ENCODE measurements at regions not wholly inside any gene's neighbourhood (a gene's known extent, or its start where the extent isn't known, plus 50 kb on each side); places are given as distances from the start of the nearest gene placed in this dataset.

GRCh38 chr4:62475596-62475995, 1275.5 kb downstream of the ADGRL3 start:
- Mint-ChIP-seq H3K27me3 (no peaks in the 10 kb centered on the region), H3K4me3 (no peak overlapping the region), H3K27ac (no peak overlapping the region), H3K9me3 (peaks cover 2% of the 10 kb centered on the region), H3K4me1 (no peaks in the 10 kb centered on the region), H3K36me3 (ENCODE audit: low read depth) (no peaks in the 10 kb centered on the region)
- ChIA-PET POLR2A (no interaction called here), CTCF (interaction anchor here (0.8 kb wide), 1 partner anchor 54 kb away, joined by 4 read pairs; no protein-coding TSS in a partner anchor)
- no peak for DNase-seq

DNA sequence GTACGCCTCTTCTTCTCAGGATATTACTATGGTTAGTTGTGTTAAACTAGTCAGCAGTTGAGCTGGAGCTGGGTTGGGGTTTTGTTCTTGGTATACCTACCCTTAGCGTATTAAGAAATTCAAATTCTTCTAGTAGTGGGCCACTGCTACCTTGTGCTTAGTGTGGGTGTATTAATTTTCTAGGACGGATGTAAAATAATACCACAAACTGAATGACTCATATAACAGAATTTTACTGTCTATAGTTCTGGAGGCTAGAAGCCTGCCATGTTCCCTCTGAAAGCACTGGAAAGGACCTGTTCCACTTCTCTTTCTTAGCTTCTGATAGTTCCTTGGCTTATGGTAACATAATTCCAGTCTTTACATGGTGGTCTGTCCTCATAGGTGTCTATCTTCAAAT, 1274.7 kb downstream of the ADGRL3 start:
- peaks cover 2% of the 10 kb centered on the region for H3K9me3 Mint-ChIP-seq
- CTCF ChIA-PET, result no interaction called here
- H3K4me1 Mint-ChIP-seq, result no peaks in the 10 kb centered on the region
- no peak overlapping the region for H3K4me3 Mint-ChIP-seq
- DNase-seq, result no peak
- POLR2A ChIA-PET, result no interaction called here
- no peaks in the 10 kb centered on the region for H3K36me3 Mint-ChIP-seq (ENCODE audit: low read depth)
- H3K27ac Mint-ChIP-seq, result no peak overlapping the region
- no peaks in the 10 kb centered on the region for H3K27me3 Mint-ChIP-seq

GRCh38 chr4:62471021-62471420, 1270.9 kb downstream of the ADGRL3 start:
- ChIA-PET CTCF (no interaction called here), POLR2A (no interaction called here)
- DNase-seq, result no peak
- Mint-ChIP-seq H3K4me1 (no peaks in the 10 kb centered on the region), H3K4me3 (no peak overlapping the region), H3K27me3 (no peaks in the 10 kb centered on the region), H3K36me3 (ENCODE audit: low read depth) (no peaks in the 10 kb centered on the region), H3K9me3 (peaks cover 2% of the 10 kb centered on the region), H3K27ac (no peak overlapping the region)

GRCh38 chr4:62470421-62470983, 1270.4 kb downstream of the ADGRL3 start:
- Mint-ChIP-seq H3K4me1 (no peaks in the 10 kb centered on the region), H3K36me3 (ENCODE audit: low read depth) (no peaks in the 10 kb centered on the region), H3K9me3 (peaks cover 2% of the 10 kb centered on the region), H3K27me3 (no peaks in the 10 kb centered on the region), H3K27ac (no peak overlapping the region), H3K4me3 (no peak overlapping the region)
- DNase-seq, result no peak
- CTCF ChIA-PET, result no interaction called here
- POLR2A ChIA-PET, result no interaction called here

GRCh38 chr4:62470020-62470419, 1269.9 kb downstream of the ADGRL3 start:
- DNase-seq, result no peak
- Mint-ChIP-seq H3K36me3 (ENCODE audit: low read depth) (no peaks in the 10 kb centered on the region), H3K27ac (no peak overlapping the region), H3K4me1 (no peaks in the 10 kb centered on the region), H3K9me3 (peaks cover 2% of the 10 kb centered on the region), H3K4me3 (no peak overlapping the region), H3K27me3 (no peaks in the 10 kb centered on the region)
- ChIA-PET CTCF (no interaction called here), POLR2A (no interaction called here)

DNA sequence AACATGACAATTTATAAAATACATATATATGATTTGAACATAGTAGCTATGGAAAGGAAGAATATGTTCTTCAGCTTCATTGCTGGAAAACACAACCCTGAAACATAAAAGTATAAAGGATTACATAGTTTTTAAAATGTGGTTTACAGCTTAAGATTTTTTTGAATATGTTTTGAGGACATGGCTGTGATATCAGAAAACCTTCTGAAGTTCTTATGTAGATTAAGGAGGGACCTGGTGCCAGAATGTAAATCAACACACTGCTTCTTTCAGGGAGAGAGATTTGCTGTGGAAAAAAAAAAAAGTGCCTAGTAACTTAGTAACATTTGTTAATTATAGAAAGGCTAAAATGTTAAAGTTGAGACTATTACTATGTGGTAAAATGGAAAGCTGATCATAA, 1261.8 kb downstream of the ADGRL3 start:
- no peak overlapping the region for H3K27ac Mint-ChIP-seq
- ChIA-PET CTCF (no interaction called here), POLR2A (no interaction called here)
- H3K4me1 Mint-ChIP-seq, result no peaks in the 10 kb centered on the region
- no peaks in the 10 kb centered on the region for H3K27me3 Mint-ChIP-seq
- no peaks in the 10 kb centered on the region for H3K36me3 Mint-ChIP-seq (ENCODE audit: low read depth)
- H3K4me3 Mint-ChIP-seq, result no peak overlapping the region
- DNase-seq, result no peak
- peaks cover 7% of the 10 kb centered on the region for H3K9me3 Mint-ChIP-seq

DNA sequence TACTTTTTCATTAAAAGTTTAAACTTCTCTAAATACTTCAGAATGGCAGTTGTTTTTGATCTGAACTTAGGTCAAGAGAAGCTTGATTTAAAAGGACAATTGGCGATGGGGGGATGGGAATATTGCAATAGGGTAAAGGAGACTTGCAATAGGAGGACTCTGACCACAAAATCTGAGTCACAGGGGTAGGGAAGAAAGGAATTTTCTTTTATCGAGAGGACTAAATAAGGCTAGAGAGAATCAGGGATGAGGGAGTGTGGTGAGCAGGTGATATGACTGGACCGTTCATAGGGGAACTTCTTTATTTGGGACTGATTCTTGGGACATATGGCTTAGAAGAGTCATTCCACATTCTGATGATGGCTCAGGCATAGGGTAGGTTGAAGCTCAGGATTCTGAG, 1260.2 kb downstream of the ADGRL3 start:
- no peak for DNase-seq
- Mint-ChIP-seq H3K27me3 (no peaks in the 10 kb centered on the region), H3K4me3 (no peak overlapping the region), H3K27ac (no peak overlapping the region), H3K9me3 (peaks cover 7% of the 10 kb centered on the region), H3K4me1 (no peaks in the 10 kb centered on the region), H3K36me3 (ENCODE audit: low read depth) (no peaks in the 10 kb centered on the region)
- POLR2A ChIA-PET, result no interaction called here
- CTCF ChIA-PET, result no interaction called here

DNA sequence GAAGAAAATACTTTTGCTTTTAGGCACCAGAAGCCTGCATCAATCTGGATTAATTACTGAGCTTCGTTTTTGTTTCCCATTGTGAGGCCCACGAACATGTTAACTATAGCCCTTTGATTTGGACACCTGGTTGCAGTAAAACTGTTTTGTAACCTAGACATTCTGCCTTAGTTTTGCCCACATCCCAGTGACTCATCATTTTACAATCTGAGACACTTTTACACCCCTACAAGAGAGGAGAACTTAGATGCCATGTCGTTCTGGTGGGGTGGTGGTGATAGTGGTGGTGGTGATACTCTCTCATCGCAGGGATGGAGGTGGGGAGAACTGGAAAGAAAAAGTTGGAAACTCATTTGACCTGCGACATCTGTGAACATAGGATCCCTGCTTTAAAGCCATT, 1257.2 kb downstream of the ADGRL3 start:
- H3K27ac Mint-ChIP-seq, result no peak overlapping the region
- CTCF ChIA-PET, result no interaction called here
- no peaks in the 10 kb centered on the region for H3K27me3 Mint-ChIP-seq
- no peak for DNase-seq
- H3K9me3 Mint-ChIP-seq, result peaks cover 9% of the 10 kb centered on the region
- no peaks in the 10 kb centered on the region for H3K36me3 Mint-ChIP-seq (ENCODE audit: low read depth)
- H3K4me1 Mint-ChIP-seq, result no peaks in the 10 kb centered on the region
- POLR2A ChIA-PET, result no interaction called here
- H3K4me3 Mint-ChIP-seq, result no peak overlapping the region

DNA sequence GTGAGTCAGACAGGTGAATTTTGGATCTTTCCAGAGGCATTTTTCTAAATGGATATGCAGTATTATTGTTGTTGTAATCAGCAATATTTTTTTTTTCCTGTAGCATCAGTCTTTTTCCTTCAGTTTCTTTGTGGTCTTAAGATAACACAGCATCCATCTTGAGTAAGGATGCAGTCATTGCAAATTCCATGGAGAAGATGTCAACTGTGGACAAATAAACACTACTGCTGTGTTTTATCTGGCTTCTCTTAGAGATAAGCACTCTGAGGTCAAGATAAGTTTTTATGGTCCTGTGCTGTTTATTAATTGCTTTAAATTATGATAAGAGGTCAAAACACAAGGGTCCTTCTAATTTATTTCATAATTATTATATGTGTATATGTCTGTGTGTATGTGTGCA, 1255.7 kb downstream of the ADGRL3 start:
- Mint-ChIP-seq H3K4me1 (no peaks in the 10 kb centered on the region), H3K36me3 (ENCODE audit: low read depth) (no peaks in the 10 kb centered on the region), H3K27me3 (no peaks in the 10 kb centered on the region), H3K9me3 (peaks cover 9% of the 10 kb centered on the region), H3K4me3 (no peak overlapping the region), H3K27ac (no peak overlapping the region)
- no peak for DNase-seq
- CTCF ChIA-PET, result no interaction called here
- POLR2A ChIA-PET, result no interaction called here

- Mint-ChIP-seq H3K27me3 (no peaks in the 10 kb centered on the region), H3K4me3 (no peak overlapping the region), H3K9me3 (peaks cover 9% of the 10 kb centered on the region), H3K4me1 (no peaks in the 10 kb centered on the region), H3K36me3 (ENCODE audit: low read depth) (no peaks in the 10 kb centered on the region), H3K27ac (no peak overlapping the region)
- DNase-seq, result no peak
- ChIA-PET POLR2A (no interaction called here), CTCF (no interaction called here)
Observed at GRCh38 chr4:62454535-62454934, 1254.4 kb downstream of the ADGRL3 start.

DNA sequence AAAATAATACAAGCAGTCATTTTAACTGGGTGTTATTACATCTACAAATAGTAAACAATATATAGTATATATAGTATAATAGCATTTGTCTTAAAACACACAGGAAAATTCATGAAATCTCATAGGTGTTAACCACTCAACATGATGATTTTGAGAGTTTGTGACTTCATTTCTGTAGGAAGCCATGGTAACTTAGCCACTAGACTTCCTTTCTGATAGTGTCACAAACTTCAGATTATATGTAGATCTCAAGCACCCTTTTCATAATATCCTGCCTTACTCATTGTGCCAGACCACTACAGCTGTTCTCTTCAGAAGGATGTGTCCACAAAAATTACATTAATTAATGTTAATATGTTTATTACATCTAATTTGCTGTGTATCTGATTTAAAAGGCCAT, 1250.6 kb downstream of the ADGRL3 start:
- H3K27ac Mint-ChIP-seq, result no peak overlapping the region
- H3K4me3 Mint-ChIP-seq, result no peak overlapping the region
- no peaks in the 10 kb centered on the region for H3K27me3 Mint-ChIP-seq
- ChIA-PET CTCF (no interaction called here), POLR2A (no interaction called here)
- DNase-seq, result no peak
- H3K4me1 Mint-ChIP-seq, result no peaks in the 10 kb centered on the region
- H3K9me3 Mint-ChIP-seq, result peaks cover 2% of the 10 kb centered on the region
- no peaks in the 10 kb centered on the region for H3K36me3 Mint-ChIP-seq (ENCODE audit: low read depth)

- H3K9me3 Mint-ChIP-seq, result peaks cover 2% of the 10 kb centered on the region
- POLR2A ChIA-PET, result no interaction called here
- no peak overlapping the region for H3K4me3 Mint-ChIP-seq
- no peaks in the 10 kb centered on the region for H3K36me3 Mint-ChIP-seq (ENCODE audit: low read depth)
- CTCF ChIA-PET, result no interaction called here
- H3K27ac Mint-ChIP-seq, result no peak overlapping the region
- no peaks in the 10 kb centered on the region for H3K4me1 Mint-ChIP-seq
- H3K27me3 Mint-ChIP-seq, result no peaks in the 10 kb centered on the region
- DNase-seq, result no peak
Observed at GRCh38 chr4:62449538-62449937, 1249.4 kb downstream of the ADGRL3 start.

DNA sequence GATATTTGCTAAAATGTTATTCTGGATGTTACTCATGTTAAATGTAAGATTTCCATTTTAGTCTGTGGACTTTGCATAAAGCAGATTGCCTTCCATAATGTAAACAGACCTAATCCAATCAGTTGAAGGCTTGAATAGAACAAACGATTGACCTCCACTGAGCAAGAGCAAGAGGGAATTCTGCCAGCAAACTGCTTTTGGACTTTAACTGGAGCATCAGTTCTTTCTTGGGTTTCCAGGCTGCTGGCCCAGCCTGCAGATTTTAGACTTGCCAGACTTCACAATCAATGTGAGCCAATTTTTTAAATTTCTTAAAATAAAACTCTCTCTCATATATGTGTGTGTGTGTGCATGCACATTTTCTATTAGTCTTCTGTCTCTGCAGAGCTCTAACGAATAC, 1248.8 kb downstream of the ADGRL3 start:
- ChIA-PET CTCF (no interaction called here), POLR2A (no interaction called here)
- Mint-ChIP-seq H3K36me3 (ENCODE audit: low read depth) (no peaks in the 10 kb centered on the region), H3K27me3 (no peaks in the 10 kb centered on the region), H3K4me1 (no peaks in the 10 kb centered on the region), H3K4me3 (no peak overlapping the region), H3K27ac (no peak overlapping the region), H3K9me3 (peaks cover 2% of the 10 kb centered on the region)
- no peak for DNase-seq

DNA sequence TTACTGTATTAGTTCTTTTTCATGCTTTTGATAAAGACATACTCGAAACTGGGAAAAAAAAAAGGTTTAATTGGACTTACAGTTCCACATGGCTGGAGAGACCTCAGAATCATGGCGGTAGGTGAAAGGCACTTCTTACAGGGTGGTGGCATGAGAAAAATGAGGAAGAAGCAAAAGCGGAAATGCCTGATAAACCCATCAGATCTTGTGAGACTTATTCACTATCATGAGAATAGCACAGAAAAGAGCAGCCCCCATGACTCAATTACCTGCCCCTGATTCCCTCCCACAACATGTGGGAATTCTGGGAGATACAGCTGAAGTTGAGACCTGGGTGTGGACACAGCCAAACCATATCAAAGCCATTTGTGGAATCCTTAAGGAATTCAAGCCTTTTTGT, 1238.9 kb downstream of the ADGRL3 start:
- no peak overlapping the region for H3K4me3 Mint-ChIP-seq
- H3K4me1 Mint-ChIP-seq, result no peaks in the 10 kb centered on the region
- H3K27me3 Mint-ChIP-seq, result no peaks in the 10 kb centered on the region
- CTCF ChIA-PET, result no interaction called here
- DNase-seq, result no peak
- no peak overlapping the region for H3K27ac Mint-ChIP-seq
- no peaks in the 10 kb centered on the region for H3K36me3 Mint-ChIP-seq (ENCODE audit: low read depth)
- POLR2A ChIA-PET, result no interaction called here
- H3K9me3 Mint-ChIP-seq, result peaks cover 21% of the 10 kb centered on the region

- H3K36me3 Mint-ChIP-seq (ENCODE audit: low read depth), result no peaks in the 10 kb centered on the region
- peaks cover 25% of the 10 kb centered on the region for H3K9me3 Mint-ChIP-seq
- no peak overlapping the region for H3K27ac Mint-ChIP-seq
- no peak overlapping the region for H3K4me3 Mint-ChIP-seq
- CTCF ChIA-PET, result no interaction called here
- H3K4me1 Mint-ChIP-seq, result no peaks in the 10 kb centered on the region
- DNase-seq, result no peak
- no peaks in the 10 kb centered on the region for H3K27me3 Mint-ChIP-seq
- POLR2A ChIA-PET, result no interaction called here
Observed at GRCh38 chr4:62434921-62435320, 1234.8 kb downstream of the ADGRL3 start.

All from activated CD4-positive, alpha-beta T cell treated with anti-CD3 and anti-CD28 coated beads, Interleukin-2, amount 10 ng/mL, durations not matched to agents 7 days and 5 days (primary cell).